ENCODE measurements at regions not wholly inside any gene's neighbourhood (a gene's known extent, or its start where the extent isn't known, plus 50 kb on each side); places are given as distances from the start of the nearest gene placed in this dataset.

GRCh38 chr14:48250575-48250974 is 575.2 kb upstream of the MDGA2 start:
- Histone ChIP-seq H3K4me2 (replicated peaks; ENCODE audit: low read depth, low read length, poor library complexity, severe bottlenecking) (no peak overlapping the region), H3K79me2 (ENCODE audit: control insufficient read depth, insufficient read depth, low read length) (no peaks in the 10 kb centered on the region), H3K9ac (ENCODE audit: low read length) (no peak overlapping the region), H3K4me3 (ENCODE audit: control extremely low read depth in 1 of 5, extremely low read depth in 1 of 5, insufficient read depth in 1 of 5, low read depth in 2 of 5, low read length in 4 of 5) (no peak overlapping the region), H3K4me1 (ENCODE audit: control insufficient read depth in 2 of 2, insufficient read depth in 2 of 2, low read length in 2 of 2) (no peaks in the 10 kb centered on the region), H4K20me1 (ENCODE audit: control insufficient read depth, insufficient read depth, low read length, poor library complexity, severe bottlenecking) (no peaks in the 10 kb centered on the region), H3K36me3 (replicated peaks in 1 of 2; ENCODE audit: control extremely low read depth in 1 of 2, control insufficient read depth in 1 of 2, extremely low read depth in 1 of 2, insufficient read depth in 2 of 2, low read length in 1 of 2) (no peaks in the 10 kb centered on the region), H3K27ac (ENCODE audit: low read length in 2 of 2) (no peak overlapping the region), H3K27me3 (replicated peaks in 1 of 4; ENCODE audit: control extremely low read depth in 1 of 4, control insufficient read depth in 3 of 4, insufficient read depth in 4 of 4, low read length in 3 of 4) (no peaks in the 10 kb centered on the region), H3K9me3 (ENCODE audit: control extremely low read depth in 1 of 3, control insufficient read depth in 2 of 3, insufficient read depth in 1 of 3, low read length in 2 of 3) (no peaks in the 10 kb centered on the region), H2AFZ (ENCODE audit: insufficient read depth, low read depth, low read length, poor library complexity, severe bottlenecking) (no peak overlapping the region)
- Mint-ChIP-seq H3K27ac (no peak overlapping the region), H3K4me1 (no peaks in the 10 kb centered on the region), H3K27me3 (no peaks in the 10 kb centered on the region), H3K9me3 (ENCODE audit: insufficient read depth) (no peaks in the 10 kb centered on the region), H3K4me3 (no peak overlapping the region)
- 100% methylated on average over 1 of the region's 5 CpGs for WGBS (ENCODE audit: insufficient coverage)
- ChIA-PET POLR2A (no interaction called here), CTCF (no interaction called here)
- TF ChIP-seq CTCF (IDR thresholded peaks at IDR 0.05) (no peak), EZH2 (IDR thresholded peaks at IDR 0.05; ENCODE audit: borderline replicate concordance, insufficient read depth, low read depth, low read length, poor library complexity, severe bottlenecking) (no peak)
- intact Hi-C loops (cut with micrococcal nuclease), result no loop called here
- no peak for ATAC-seq (ENCODE audit: low read depth)
- no peak for DNase-seq

GRCh38 chr14:48247977-48248376 is 572.6 kb upstream of the MDGA2 start:
- no peaks in the 10 kb centered on the region for H3K27me3 ChIP-seq (replicated peaks in 1 of 4; ENCODE audit: control extremely low read depth in 1 of 4, control insufficient read depth in 3 of 4, insufficient read depth in 4 of 4, low read length in 3 of 4)
- no peak overlapping the region for H3K27ac Mint-ChIP-seq
- CTCF ChIA-PET, result no interaction called here
- no peaks in the 10 kb centered on the region for H3K4me1 Mint-ChIP-seq
- no peak overlapping the region for H3K4me3 Mint-ChIP-seq
- POLR2A ChIA-PET, result no interaction called here
- no peak overlapping the region for H2AFZ ChIP-seq (ENCODE audit: insufficient read depth, low read depth, low read length, poor library complexity, severe bottlenecking)
- H3K27me3 Mint-ChIP-seq, result no peaks in the 10 kb centered on the region
- H3K9me3 ChIP-seq (ENCODE audit: control extremely low read depth in 1 of 3, control insufficient read depth in 2 of 3, insufficient read depth in 1 of 3, low read length in 2 of 3), result no peaks in the 10 kb centered on the region
- no peak overlapping the region for H3K4me2 ChIP-seq (replicated peaks; ENCODE audit: low read depth, low read length, poor library complexity, severe bottlenecking)
- TF ChIP-seq CTCF (IDR thresholded peaks at IDR 0.05) (no peak), EZH2 (IDR thresholded peaks at IDR 0.05; ENCODE audit: borderline replicate concordance, insufficient read depth, low read depth, low read length, poor library complexity, severe bottlenecking) (no peak)
- DNase-seq (no peak), ATAC-seq (ENCODE audit: low read depth) (no peak)
- no peaks in the 10 kb centered on the region for H3K4me1 ChIP-seq (ENCODE audit: control insufficient read depth in 2 of 2, insufficient read depth in 2 of 2, low read length in 2 of 2)
- intact Hi-C loops (cut with micrococcal nuclease), result no loop called here
- H4K20me1 ChIP-seq (ENCODE audit: control insufficient read depth, insufficient read depth, low read length, poor library complexity, severe bottlenecking), result no peaks in the 10 kb centered on the region
- no CpG with 5 or more reads among the region's 2 CpGs for WGBS (ENCODE audit: insufficient coverage)
- H3K9me3 Mint-ChIP-seq (ENCODE audit: insufficient read depth), result no peaks in the 10 kb centered on the region
- no peaks in the 10 kb centered on the region for H3K79me2 ChIP-seq (ENCODE audit: control insufficient read depth, insufficient read depth, low read length)
- no peak overlapping the region for H3K27ac ChIP-seq (ENCODE audit: low read length in 2 of 2)
- no peak overlapping the region for H3K9ac ChIP-seq (ENCODE audit: low read length)
- no peaks in the 10 kb centered on the region for H3K36me3 ChIP-seq (replicated peaks in 1 of 2; ENCODE audit: control extremely low read depth in 1 of 2, control insufficient read depth in 1 of 2, extremely low read depth in 1 of 2, insufficient read depth in 2 of 2, low read length in 1 of 2)
- no peak overlapping the region for H3K4me3 ChIP-seq (ENCODE audit: control extremely low read depth in 1 of 5, extremely low read depth in 1 of 5, insufficient read depth in 1 of 5, low read depth in 2 of 5, low read length in 4 of 5)
